DOHH2 (cell line): ENCODE measurements at regions not wholly inside any gene's neighbourhood (a gene's known extent, or its start where the extent isn't known, plus 50 kb on each side); places are given as distances from the start of the nearest gene placed in this dataset.

Experiments
- H3F3A ChIP-seq: fragments of 200-600 bp; sonication (generic), shearing (Covaris generic); 2 replicates; pipeline ENCODE4 v1.6.0; 2016; ENCODE audit warnings: antibody characterized with exemption, mild to moderate bottlenecking; ENCODE audit not compliant: control insufficient read depth, insufficient read depth
- H3K27ac ChIP-seq: fragments of 200-600 bp; sonication (generic); 2 replicates; pipeline ENCODE4 v1.5.1; 2014; ENCODE audit warnings: low read depth, mild to moderate bottlenecking, low read length, moderate library complexity
- H3K27me3 ChIP-seq: fragments of 200-600 bp; sonication (generic); 2 replicates; pipeline ENCODE4 v1.6.1; 2014; ENCODE audit warnings: mild to moderate bottlenecking, low read length, mixed read lengths; ENCODE audit not compliant: control insufficient read depth
- H3K36me3 ChIP-seq: fragments of 200-600 bp; sonication (generic); 2 replicates; pipeline ENCODE4 v1.6.1; 2014; ENCODE audit warnings: mild to moderate bottlenecking, low read length, moderate library complexity, mixed read lengths; ENCODE audit not compliant: control insufficient read depth
- H3K4me1 ChIP-seq: fragments of 200-600 bp; sonication (generic); 2 replicates; pipeline ENCODE4 v1.6.1; 2014; ENCODE audit warnings: mild to moderate bottlenecking, low read length, mixed read lengths; ENCODE audit not compliant: control insufficient read depth
- H3K4me2 ChIP-seq: fragments of 200-600 bp; sonication (generic); 2 replicates; pipeline ENCODE4 v1.6.0; 2014; ENCODE audit warnings: mild to moderate bottlenecking, low read length, moderate library complexity
- H3K4me3 ChIP-seq: fragments of 200-600 bp; sonication (generic); 2 replicates; pipeline ENCODE4 v1.5.1; 2014; ENCODE audit warnings: mild to moderate bottlenecking, low read length, mixed read lengths
- H3K79me2 ChIP-seq: fragments of 200-600 bp; sonication (generic); 2 replicates; pipeline ENCODE4 v1.6.1; 2014; ENCODE audit warnings: mild to moderate bottlenecking, low read length, mixed read lengths; ENCODE audit not compliant: control insufficient read depth
- H3K9me2 ChIP-seq: fragments of 200-600 bp; sonication (generic); replicated peaks from 2 replicates; pipeline ENCODE4 v1.6.1; 2014; ENCODE audit warnings: mild to moderate bottlenecking, low read length, mixed read lengths; ENCODE audit not compliant: control insufficient read depth
- H3K9me3 ChIP-seq: fragments of 200-600 bp; sonication (generic); 2 replicates; pipeline ENCODE4 v1.6.1; 2014; ENCODE audit warnings: antibody characterized with exemption, low read length, mixed read lengths; ENCODE audit not compliant: control insufficient read depth, insufficient read depth
- H4K20me1 ChIP-seq: fragments of 200-600 bp; sonication (generic); 2 replicates; pipeline ENCODE4 v1.6.0; 2014; ENCODE audit warnings: low read depth, mild to moderate bottlenecking, antibody characterized with exemption, low read length, moderate library complexity; ENCODE audit not compliant: control insufficient read depth, insufficient read depth
- CTCF ChIP-seq: fragments of 200-600 bp; sonication (generic); IDR thresholded peaks from one replicate; pipeline ENCODE4 v1.5.1; 2014; ENCODE audit warnings: antibody characterized with exemption, mild to moderate bottlenecking, low read depth, low read length; ENCODE audit not compliant: poor library complexity, severe bottlenecking
- EZH2phosphoT487 ChIP-seq: fragments of 200-600 bp; sonication (generic); IDR thresholded peaks from 2 replicates; pipeline ENCODE4 v1.6.1; 2017; ENCODE audit warnings: borderline replicate concordance, mild to moderate bottlenecking, antibody characterized with exemption, low read length, moderate library complexity, mixed read lengths

GRCh38 chr12:30329281-30329680 is 366.4 kb downstream of the IPO8 start:
- Histone ChIP-seq H4K20me1 (no peaks in the 10 kb centered on the region), H3K4me2 (no peak overlapping the region)
- TF ChIP-seq CTCF (no peak), EZH2phosphoT487 (no peak)

GRCh38 chr12:30323008-30323407 is 372.7 kb downstream of the IPO8 start:
- no peaks in the 10 kb centered on the region for H3K36me3 ChIP-seq
- no peak overlapping the region for H3K27ac ChIP-seq
- H3K79me2 ChIP-seq: no peaks in the 10 kb centered on the region
- H3F3A ChIP-seq: no peaks in the 10 kb centered on the region
- H3K9me3 ChIP-seq: 0 out of 2 replicates have a peak, but pooled peaks cover 2% of the 10 kb centered on the region
- no peaks in the 10 kb centered on the region for H3K9me2 ChIP-seq
- no peak overlapping the region for H3K4me2 ChIP-seq
- no peaks in the 10 kb centered on the region for H3K27me3 ChIP-seq
- TF ChIP-seq EZH2phosphoT487 (no peak), CTCF (no peak)
- no peaks in the 10 kb centered on the region for H3K4me1 ChIP-seq
- H4K20me1 ChIP-seq: no peaks in the 10 kb centered on the region
- H3K4me3 ChIP-seq: no peak overlapping the region

More at GRCh38 chr12:30329281-30329680, 366.4 kb downstream of the IPO8 start:
- Histone ChIP-seq H3K4me1 (no peaks in the 10 kb centered on the region), H3K79me2 (no peaks in the 10 kb centered on the region), H3K9me2 (no peaks in the 10 kb centered on the region), H3K36me3 (no peaks in the 10 kb centered on the region), H3K4me3 (no peak overlapping the region), H3K27ac (no peak overlapping the region), H3F3A (no peaks in the 10 kb centered on the region), H3K27me3 (no peaks in the 10 kb centered on the region), H3K9me3 (0 out of 2 replicates have a peak, but pooled peaks cover 2% of the 10 kb centered on the region)

- Histone ChIP-seq H3K4me3 (no peak overlapping the region), H3F3A (no peaks in the 10 kb centered on the region), H3K27ac (no peak overlapping the region), H3K79me2 (no peaks in the 10 kb centered on the region), H3K9me3 (no peaks in the 10 kb centered on the region), H4K20me1 (no peaks in the 10 kb centered on the region), H3K4me2 (no peak overlapping the region), H3K36me3 (no peaks in the 10 kb centered on the region), H3K9me2 (no peaks in the 10 kb centered on the region), H3K4me1 (no peaks in the 10 kb centered on the region), H3K27me3 (no peaks in the 10 kb centered on the region)
- TF ChIP-seq EZH2phosphoT487: no peak
- no peak for TF ChIP-seq CTCF
These were observed 375.1 kb downstream of the IPO8 start for GRCh38 chr12:30320561-30320960.
